ENCODE measurements at regions not wholly inside any gene's neighbourhood (a gene's known extent, or its start where the extent isn't known, plus 50 kb on each side); places are given as distances from the start of the nearest gene placed in this dataset.

- DNase-seq, result no peak
Observed at GRCh38 chr22:47343611-47344010, 581.2 kb downstream of the TBC1D22A start.

DNA sequence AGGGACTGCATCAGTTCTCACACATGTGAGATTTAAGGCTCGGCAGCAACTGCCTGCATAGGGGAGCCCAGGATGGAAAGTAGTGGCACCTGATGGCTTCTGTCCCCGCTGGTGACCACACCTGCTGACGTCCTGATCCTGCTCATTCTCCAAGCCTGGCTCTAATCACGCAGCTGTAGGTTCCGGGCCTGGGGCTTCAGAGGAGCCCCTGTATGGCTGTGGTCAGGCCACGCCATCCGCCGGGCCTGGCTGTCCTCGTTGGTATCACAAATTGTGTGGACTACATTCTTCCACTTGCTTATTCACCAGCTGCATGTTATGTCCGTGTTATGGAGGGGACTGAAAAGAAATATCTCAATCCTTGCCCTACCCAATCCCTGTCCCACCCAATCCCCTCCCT, 580.0 kb downstream of the TBC1D22A start:
- no peak for DNase-seq

DNA sequence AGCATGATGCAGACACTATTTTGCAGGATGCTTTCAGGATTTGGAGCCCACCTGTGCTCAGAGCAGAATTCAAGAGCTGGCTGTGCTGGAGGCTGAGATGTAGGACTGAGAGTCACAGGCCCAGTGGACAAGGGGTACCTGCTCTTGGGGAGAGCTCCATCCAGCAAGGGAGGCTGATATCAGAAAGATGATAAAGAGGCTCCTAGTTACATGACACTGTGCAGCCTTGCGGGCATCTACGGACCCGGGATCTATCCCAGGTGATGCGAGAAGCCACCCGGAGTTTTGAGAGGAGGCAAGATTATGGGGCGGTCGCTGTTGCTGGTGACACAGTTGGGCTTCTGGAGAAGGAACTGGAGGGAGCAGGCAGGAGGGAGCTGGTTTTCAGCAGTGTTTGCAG, 579.0 kb downstream of the TBC1D22A start:
- no peak for DNase-seq

DNA sequence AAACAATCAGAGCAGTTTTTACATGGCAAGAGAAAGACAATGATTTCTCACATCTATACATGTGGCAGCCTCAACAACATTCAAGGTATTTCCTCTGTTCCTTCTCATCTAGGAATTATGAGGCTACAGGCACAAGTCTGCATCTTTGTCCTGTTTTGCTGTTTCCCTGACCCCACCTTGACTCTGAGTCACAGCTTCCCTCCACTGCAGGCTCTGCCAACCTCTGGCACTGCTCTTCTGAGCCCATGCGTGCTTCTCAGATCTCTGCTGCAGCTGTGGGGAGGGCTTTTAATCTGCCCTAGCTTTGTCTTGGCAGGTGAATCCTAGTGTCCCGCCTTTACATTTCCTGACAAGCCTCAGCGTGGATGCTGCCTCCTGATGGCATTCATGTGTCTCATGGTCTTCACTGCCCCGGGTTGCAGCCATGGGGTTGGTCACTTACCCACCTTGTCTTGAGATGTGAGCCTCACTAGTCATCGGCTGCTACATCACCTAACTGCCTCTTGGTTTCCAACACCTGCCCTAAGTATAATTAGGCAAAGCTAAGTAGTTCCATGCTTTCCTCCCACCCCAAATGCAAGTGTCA, 578.5 kb downstream of the TBC1D22A start:
- DNase-seq, result no peak

DNA sequence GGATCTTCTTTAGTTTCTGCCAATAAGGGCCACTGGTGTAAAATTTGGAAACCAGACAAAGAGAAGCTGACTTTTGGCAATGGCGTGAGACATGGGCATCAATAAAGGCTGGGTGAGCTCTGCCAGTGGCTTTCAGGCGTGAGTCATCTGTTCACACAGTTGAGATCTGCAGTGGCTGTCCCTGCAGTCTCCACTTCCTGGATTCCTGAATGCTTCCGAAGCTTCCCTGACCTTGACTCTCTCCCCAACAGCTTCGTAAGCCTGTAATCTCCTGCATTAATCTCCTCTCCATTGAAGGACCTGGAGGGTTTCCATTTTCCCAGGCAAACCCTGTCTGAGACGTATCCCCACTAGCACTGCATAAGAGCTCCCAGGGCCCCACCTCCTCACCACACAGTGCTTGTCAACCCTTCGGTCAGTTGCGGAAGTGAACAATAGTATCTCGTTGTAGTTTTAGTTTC, 574.7 kb downstream of the TBC1D22A start:
- DNase-seq, result no peak

DNA sequence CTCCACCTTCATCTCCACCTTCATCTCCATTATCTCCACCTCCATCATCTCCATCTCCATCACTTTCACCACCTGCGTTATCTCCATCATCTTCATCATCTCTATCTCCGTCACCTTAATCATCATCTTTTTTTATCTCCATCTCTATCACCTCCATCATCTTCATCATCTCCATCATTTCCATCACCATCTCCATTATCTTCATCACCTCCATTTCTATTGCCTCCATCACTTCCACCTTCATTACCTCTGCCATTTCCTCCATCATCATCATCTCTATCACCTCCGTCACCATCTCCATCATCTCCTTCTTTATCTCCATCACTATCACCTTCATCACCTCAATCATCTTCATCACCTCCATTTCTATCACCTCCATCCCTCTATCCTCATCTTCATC, 573.5 kb downstream of the TBC1D22A start:
- no peak for DNase-seq

DNA sequence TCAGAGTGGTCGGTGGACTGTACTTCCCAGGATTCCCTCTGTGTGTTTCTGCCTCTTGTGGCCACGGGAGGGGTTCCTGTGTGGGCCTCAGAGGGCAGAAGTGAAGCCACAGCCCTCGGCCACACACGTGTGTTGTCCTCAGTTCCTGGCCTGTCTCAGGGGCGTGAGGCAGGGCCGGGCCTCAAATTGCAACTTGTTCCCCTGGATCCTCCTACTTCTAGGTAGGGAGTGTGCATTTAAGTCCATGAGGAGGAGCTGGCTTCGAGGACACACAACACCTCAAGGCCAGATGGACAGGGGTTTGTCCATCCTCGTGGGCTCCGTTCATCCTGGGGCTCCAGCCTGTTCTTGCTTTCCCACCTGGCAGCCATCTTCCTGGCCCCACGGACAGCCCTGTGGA, 573.0 kb downstream of the TBC1D22A start:
- DNase-seq, result no peak

- DNase-seq, result no peak
Observed at GRCh38 chr22:47334601-47335000, 572.2 kb downstream of the TBC1D22A start.

- DNase-seq, result no peak
Observed at GRCh38 chr22:47333625-47334024, 571.2 kb downstream of the TBC1D22A start.

DNA sequence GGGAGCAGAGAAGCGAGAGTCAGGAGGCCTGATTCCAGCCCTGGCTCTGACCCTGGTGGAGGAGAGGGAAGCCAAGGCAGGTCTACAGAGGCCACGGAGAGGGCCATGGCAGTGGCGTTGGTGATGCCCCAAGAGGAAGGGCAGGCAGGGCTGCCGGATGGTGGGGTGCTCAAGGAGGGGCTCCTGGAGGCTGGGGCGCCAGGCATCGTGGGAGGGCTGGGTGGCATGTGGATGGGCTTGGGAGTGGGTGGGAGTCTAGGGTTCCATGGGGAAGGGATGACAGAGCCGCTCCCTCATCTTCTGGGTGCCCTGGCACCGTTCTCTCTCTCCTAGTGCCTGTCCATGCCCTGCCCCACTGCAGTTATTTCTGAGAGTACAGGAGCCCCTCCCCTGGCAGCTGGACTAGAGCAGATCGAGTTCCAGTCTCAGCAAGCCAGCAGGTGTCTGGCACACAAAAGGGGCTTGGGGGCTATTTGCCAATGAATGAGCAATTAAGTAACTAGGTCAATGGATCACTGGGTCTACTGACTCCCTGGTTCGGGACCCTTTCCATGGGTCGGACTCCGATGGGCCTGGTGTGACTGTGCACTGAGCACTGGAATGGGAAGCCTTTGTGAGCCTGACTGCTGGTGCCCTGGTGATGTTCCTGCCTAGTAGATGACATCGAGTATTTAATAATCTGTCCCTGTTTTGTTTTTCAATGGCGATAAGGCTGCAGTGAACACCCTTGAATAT, 570.0 kb downstream of the TBC1D22A start:
- DNase-seq, result no peak

- DNase-seq, result no peak
Observed at GRCh38 chr22:47331750-47332149, 569.3 kb downstream of the TBC1D22A start.

GRCh38 chr22:47329727-47330650, 567.5 kb downstream of the TBC1D22A start:
- DNase-seq, result no peak

GRCh38 chr22:47328550-47329243, 566.2 kb downstream of the TBC1D22A start:
- DNase-seq, result no peak

GRCh38 chr22:47327241-47327640, 564.8 kb downstream of the TBC1D22A start:
- no peak for DNase-seq

DNA sequence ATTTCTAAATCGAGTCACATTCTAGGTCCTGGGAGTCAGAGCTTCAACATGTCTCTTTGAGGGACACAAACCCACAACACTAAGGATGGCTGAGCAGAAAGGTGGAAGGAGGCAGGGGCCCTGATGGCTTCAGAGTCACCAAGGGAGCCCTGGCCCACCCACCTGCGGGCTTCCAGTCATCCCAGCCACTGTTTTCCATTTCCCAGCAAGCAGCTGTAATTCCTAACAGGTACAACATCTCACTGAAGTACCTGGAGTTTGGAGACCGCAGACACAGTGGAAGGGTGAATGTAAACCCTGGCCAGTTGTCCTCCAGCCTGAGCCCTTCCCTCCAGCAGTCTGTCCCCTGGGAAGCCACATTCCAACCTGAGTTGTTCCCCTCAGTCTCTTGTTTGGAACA, 562.8 kb downstream of the TBC1D22A start:
- DNase-seq, result no peak

DNA sequence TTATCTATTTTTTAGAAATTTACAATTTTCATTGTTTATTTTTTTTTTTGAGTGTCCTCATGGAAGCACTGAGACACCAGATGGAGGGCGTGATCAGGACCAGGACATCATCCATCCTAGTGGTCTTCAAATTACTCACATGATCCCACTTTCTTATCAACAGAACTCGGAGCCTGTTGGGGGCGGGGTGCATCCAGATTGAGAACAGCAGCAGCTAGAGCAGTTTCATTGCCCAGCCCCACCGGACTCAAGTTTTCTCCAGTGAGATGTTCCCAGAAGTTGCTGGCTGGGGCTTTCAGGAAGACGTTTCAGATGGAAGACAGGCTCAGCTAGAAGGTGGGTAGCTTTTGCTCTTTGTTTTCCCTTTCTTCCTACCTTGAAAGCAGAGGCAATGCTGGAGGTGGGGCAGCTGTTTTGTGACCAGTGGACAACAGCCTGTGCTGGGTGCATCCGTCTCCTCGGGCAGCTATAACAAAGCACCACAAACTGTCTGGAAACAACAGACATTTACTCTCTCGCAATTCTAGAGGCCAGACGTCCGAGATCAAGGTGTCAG, 562.1 kb downstream of the TBC1D22A start:
- DNase-seq, result no peak

- no peak for DNase-seq
Observed at GRCh38 chr22:47323518-47323917, 561.1 kb downstream of the TBC1D22A start.

DNA sequence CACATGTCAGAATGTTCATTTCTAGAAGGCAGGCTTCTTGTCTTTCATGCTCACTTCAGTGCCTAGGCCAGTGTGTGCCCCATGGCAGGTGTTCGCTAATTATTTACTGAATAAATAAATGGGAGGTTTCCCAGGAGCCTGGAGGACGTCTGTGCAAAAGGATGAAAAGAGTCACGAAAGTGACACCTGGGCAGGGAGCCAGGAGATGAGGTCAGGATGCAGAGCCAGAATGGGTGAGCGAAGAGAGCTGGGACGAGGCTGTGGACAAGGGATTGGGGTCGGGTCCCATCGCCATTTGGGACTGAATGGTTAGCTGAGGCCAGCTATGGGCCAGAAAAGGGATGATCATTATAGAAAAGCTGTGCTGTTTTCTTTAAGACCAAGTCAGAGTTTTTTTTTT, 560.4 kb downstream of the TBC1D22A start:
- DNase-seq, result no peak

DNA sequence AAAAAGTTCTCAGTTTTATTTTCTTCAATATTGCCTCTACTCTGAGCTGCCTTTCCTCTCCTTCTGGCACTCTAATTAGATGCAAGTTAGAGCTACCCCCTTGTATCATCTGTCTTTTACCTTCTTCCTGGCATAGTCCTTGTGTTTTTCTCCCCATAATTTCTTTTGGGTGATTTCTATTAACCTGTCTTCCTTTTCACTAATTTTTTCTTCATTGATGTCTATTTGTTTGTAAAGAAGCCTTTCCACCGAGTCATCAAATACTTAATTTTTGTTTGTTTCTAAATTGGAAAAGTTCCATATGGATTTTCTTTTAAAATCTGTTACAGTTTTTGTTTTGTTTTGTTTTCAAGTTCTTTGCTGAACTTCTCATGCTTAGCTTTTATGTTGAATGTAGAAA, 558.1 kb downstream of the TBC1D22A start:
- no peak for DNase-seq

DNA sequence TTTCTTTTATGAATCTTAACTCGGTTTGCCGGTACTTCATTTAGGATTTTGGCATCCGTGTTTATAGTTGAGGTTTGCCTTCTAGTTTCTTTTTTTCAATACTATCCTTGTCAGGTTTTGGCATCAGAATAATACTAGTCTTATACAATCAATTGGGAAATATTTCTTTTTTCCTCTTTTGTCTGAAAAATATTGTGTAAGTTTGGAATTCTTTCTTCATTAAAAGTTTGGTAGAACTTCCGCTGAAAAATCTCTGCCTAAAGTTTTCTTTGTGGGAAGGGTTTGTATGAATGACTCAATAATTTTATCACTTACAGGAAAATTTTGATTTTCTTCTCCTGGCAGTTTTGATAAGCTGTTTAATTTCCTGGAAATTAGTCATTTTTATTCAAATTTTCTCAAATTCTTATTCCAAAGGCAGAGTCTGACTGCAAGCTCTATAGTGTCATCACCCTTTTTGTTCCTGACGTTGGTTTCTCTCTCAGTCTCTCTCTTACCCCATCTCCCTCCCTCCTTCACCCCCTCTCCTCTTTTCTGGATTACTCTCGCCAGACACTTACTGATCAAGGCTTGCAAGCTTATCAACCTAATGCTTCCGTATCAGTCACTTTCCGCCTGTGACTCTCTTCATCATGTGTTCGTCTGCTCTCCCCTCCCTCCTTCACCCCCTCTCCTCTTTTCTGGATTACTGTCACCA, 555.7 kb downstream of the TBC1D22A start:
- no peak for DNase-seq

- DNase-seq, result no peak
Observed at GRCh38 chr22:47315862-47316419, 553.5 kb downstream of the TBC1D22A start.

- no peak for DNase-seq
Observed at GRCh38 chr22:47310601-47311000, 548.2 kb downstream of the TBC1D22A start.
